NCI-H2081 (cell line): ENCODE measurements at regions not wholly inside any gene's neighbourhood (a gene's known extent, or its start where the extent isn't known, plus 50 kb on each side); places are given as distances from the start of the nearest gene placed in this dataset.

Experiments used
- DNase-seq, 2 experiments: peaks; one replicate each; lab custom pipeline; 2025; lab: John Stamatoyannopoulos, UW

DNA sequence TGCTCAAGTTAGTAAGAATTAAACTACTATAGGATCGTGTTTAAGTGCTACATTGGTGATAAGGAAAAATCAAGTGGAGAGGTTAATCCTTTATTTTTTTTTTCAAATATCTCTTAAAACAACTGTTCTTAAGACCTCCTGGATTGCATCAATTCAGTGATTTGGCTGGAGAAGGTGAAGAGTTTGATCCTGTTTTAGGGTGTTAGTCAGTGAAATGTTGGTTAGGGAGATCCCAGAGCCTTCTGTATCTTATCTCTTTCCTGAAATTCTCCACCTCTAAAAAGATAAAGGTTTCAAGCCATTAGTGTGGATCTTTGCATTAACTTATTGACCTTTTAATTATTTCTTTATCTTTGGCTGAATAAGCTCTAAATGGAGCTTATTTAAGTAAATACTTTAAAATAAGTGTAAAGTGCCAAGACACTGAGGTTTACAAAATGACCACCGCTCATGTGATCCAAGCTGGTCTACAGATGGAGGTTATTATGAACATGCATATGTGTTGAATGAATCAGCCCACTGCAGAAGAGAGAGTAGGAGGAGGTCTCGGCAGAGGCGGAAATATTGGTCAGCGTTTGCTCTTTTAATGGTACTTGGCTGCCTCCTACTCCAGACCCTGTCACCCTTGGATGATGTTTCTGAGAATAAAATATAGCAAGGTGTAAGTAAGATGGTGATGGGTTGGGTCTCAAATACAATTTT, 51.8 kb upstream of the BMPER start:
- DNase-seq = no peak

DNA sequence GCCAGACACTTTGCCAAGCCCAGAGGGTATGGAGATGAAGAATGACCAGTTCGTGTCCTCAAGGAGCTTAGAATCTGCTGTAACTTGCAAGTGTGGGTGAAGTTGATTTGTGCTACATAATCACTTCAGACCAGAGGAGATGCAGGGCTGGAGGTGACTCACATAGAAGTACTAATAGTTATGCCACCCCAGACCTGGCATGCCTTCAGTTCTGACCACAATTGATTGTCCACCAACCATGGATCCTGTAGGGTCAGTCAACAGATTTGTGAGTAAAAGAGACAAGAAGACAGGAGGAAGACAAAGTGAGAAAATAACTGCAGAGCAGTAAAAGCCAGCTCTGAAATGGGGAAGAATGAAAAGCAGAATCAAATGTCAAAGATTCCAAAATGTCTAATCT, 51.2 kb upstream of the BMPER start:
- DNase-seq = no peak

DNA sequence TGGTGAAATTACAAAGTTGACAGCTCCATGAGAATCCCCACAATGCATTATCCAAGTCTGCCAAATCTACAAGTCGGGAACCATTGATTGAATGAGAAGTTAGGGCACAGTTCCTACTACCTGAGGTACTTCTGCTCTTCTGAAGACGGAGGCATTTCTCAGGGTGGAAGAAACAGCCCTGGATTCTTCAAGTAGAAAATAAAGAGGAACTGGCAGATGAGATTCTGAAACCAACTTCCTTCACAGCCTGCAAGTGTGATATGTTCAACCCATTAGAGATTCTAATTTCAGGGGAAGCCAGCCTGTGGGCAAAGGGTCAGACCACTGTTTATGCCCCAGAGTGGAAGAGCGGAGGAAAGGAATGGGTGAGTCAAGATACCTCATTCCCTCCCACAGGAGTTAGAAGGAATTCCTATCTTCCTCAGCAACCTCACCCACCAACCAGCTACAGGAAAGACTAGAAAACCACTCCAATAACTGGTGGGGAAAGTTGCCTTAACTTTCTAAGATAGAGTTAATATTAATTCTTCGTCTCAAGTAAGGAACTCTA, 50.5 kb upstream of the BMPER start:
- no peak for DNase-seq
